Mesothelial cell of epicardium (in vitro differentiated cells): ENCODE measurements at regions not wholly inside any gene's neighbourhood (a gene's known extent, or its start where the extent isn't known, plus 50 kb on each side); places are given as distances from the start of the nearest gene placed in this dataset.

Experiments
- DNase-seq, 2 experiments: peaks; one replicate each; pipeline ENCODE4 v3.0.0; 2021; ENCODE audit warnings: low spot score in 2 of 2; ENCODE audit not compliant: unreplicated experiment in 2 of 2
- H3K27ac Mint-ChIP-seq: 2 replicates; pipeline ENCODE4 v1.8.0; 2021; ENCODE audit warnings: mixed read lengths
- H3K27me3 Mint-ChIP-seq: 2 replicates; pipeline ENCODE4 v1.8.0; 2021; ENCODE audit warnings: low read depth, mixed read lengths
- H3K36me3 Mint-ChIP-seq: 2 replicates; pipeline ENCODE4 v1.8.0; 2021; ENCODE audit warnings: mixed read lengths
- H3K4me1 Mint-ChIP-seq: 2 replicates; pipeline ENCODE4 v1.8.0; 2021; ENCODE audit warnings: mixed read lengths
- H3K4me3 Mint-ChIP-seq: 2 replicates; pipeline ENCODE4 v1.8.0; 2021; ENCODE audit warnings: mild to moderate bottlenecking, moderate library complexity, mixed read lengths
- H3K9me3 Mint-ChIP-seq: 2 replicates; pipeline ENCODE4 v1.8.0; 2021; ENCODE audit warnings: mixed read lengths
- CTCF ChIP-seq: fragments of 200-600 bp; sonication (generic); IDR thresholded peaks from one replicate; pipeline ENCODE4 v1.5.0; 2021; ENCODE audit warnings: antibody characterized with exemption; ENCODE audit not compliant: unreplicated experiment

DNA sequence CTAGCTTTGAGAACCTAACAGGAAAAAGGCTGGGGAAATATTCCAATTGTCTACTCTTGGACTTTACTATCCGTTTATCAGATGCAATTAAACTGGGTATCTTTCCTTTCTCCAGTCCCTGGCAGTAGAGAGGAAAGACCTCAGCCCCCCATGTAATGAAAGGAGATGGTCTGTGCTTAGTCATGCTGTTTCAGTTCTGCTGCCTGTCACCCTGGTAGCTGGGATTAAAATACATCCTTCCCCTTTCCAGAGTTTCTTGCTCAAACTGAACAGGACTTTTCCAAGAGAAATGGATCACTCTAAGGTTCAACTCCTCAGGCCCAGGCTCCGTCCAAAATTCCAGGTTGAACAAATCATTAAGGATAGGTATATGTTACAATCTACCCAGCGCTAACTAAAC lies 202.9 kb downstream of the PTEN start:
- H3K9me3 Mint-ChIP-seq: no peaks in the 10 kb centered on the region
- H3K27me3 Mint-ChIP-seq: no peaks in the 10 kb centered on the region
- H3K4me3 Mint-ChIP-seq: no peak overlapping the region
- TF ChIP-seq CTCF: no peak
- H3K36me3 Mint-ChIP-seq: no peaks in the 10 kb centered on the region
- no peak for DNase-seq
- no peak overlapping the region for H3K27ac Mint-ChIP-seq
- H3K4me1 Mint-ChIP-seq: peaks cover 10% of the 10 kb centered on the region

- no peak overlapping the region for H3K27ac Mint-ChIP-seq
- no peak overlapping the region for H3K4me3 Mint-ChIP-seq
- H3K27me3 Mint-ChIP-seq: no peaks in the 10 kb centered on the region
- H3K4me1 Mint-ChIP-seq: peaks cover 10% of the 10 kb centered on the region
- TF ChIP-seq CTCF: no peak
- no peaks in the 10 kb centered on the region for H3K36me3 Mint-ChIP-seq
- H3K9me3 Mint-ChIP-seq: no peaks in the 10 kb centered on the region
- DNase-seq: no peak
Measured at GRCh38 chr10:88066876-88067275, 203.5 kb downstream of the PTEN start.

DNA sequence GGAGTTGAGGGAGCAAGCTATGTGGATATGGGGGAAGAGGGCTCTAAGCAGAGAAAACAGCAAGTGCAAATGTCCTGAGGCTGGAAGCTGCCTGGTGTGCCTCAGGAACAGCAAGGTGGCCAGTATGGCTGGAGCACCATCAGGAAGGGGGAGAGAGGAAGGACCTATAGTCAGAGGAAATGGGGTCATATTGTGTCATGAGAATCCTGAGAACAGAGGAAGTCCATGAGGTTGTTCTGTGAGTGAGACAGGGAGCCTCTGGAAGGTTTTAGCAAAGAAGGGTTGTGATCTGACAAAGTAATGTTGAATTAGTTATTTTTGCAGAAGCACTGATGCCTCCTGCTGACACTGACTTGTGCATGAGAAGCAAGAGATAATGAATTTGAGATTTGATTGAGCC lies 204.3 kb downstream of the PTEN start:
- TF ChIP-seq CTCF: no peak
- no peak for DNase-seq
- Mint-ChIP-seq H3K36me3 (no peaks in the 10 kb centered on the region), H3K4me3 (no peak overlapping the region), H3K27ac (no peak overlapping the region), H3K27me3 (no peaks in the 10 kb centered on the region), H3K4me1 (peaks cover 10% of the 10 kb centered on the region), H3K9me3 (no peaks in the 10 kb centered on the region)

DNA sequence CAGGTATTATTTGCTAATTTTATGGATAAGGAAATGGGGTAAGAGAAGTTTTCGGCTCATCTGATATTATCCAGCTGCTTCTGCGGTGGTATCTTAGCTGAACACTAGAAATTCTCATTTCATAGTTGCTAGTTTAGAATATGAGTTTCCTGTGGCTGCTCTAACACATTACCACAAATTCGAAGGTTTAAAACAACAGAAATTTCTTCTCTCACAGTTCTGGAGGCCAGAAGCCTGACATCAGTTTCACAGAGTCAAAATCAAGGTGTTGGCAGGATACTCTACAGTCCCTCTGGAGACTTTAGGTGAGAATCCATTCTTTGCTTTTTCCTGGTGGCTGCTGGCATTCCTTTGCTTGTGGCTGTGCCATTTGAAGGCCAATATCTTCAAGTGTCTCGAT lies 205.9 kb downstream of the PTEN start:
- no peak for DNase-seq
- Mint-ChIP-seq H3K4me1 (peaks cover 3% of the 10 kb centered on the region), H3K4me3 (no peak overlapping the region), H3K27ac (no peak overlapping the region), H3K9me3 (no peaks in the 10 kb centered on the region), H3K36me3 (no peaks in the 10 kb centered on the region), H3K27me3 (no peaks in the 10 kb centered on the region)
- no peak for TF ChIP-seq CTCF

- Mint-ChIP-seq H3K27me3 (no peaks in the 10 kb centered on the region), H3K27ac (no peak overlapping the region), H3K4me3 (no peak overlapping the region), H3K4me1 (no peaks in the 10 kb centered on the region), H3K9me3 (no peaks in the 10 kb centered on the region), H3K36me3 (no peaks in the 10 kb centered on the region)
- TF ChIP-seq CTCF: no peak
- no peak for DNase-seq
Measured at GRCh38 chr10:88070080-88070880, 206.9 kb downstream of the PTEN start.
